Endothelial cell (in vitro differentiated cells): ENCODE measurements at regions not wholly inside any gene's neighbourhood (a gene's known extent, or its start where the extent isn't known, plus 50 kb on each side); places are given as distances from the start of the nearest gene placed in this dataset.

Experiments
- DNase-seq: peaks from one replicate; pipeline ENCODE4 v3.0.0; 2021; ENCODE audit warnings: low spot score
- H3K27ac Mint-ChIP-seq: one replicate; pipeline ENCODE4 v1.8.0; 2021; ENCODE audit warnings: mixed read lengths, inconsistent platforms; ENCODE audit not compliant: unreplicated experiment
- H3K27me3 Mint-ChIP-seq: one replicate; pipeline ENCODE4 v1.8.0; 2021; ENCODE audit warnings: mild to moderate bottlenecking, moderate library complexity, mixed read lengths, inconsistent platforms; ENCODE audit not compliant: unreplicated experiment
- H3K36me3 Mint-ChIP-seq: one replicate; pipeline ENCODE4 v1.8.0; 2021; ENCODE audit warnings: mild to moderate bottlenecking, low read depth, mixed read lengths, inconsistent platforms; ENCODE audit not compliant: unreplicated experiment
- H3K4me1 Mint-ChIP-seq: one replicate; pipeline ENCODE4 v1.8.0; 2021; ENCODE audit warnings: mild to moderate bottlenecking, mixed read lengths, inconsistent platforms; ENCODE audit not compliant: unreplicated experiment
- H3K4me3 Mint-ChIP-seq: one replicate; pipeline ENCODE4 v1.8.0; 2021; ENCODE audit warnings: mild to moderate bottlenecking, mixed read lengths, inconsistent platforms; ENCODE audit not compliant: unreplicated experiment
- H3K9me3 Mint-ChIP-seq: one replicate; pipeline ENCODE4 v1.8.0; 2021; ENCODE audit warnings: mixed read lengths, inconsistent platforms; ENCODE audit not compliant: unreplicated experiment
- CTCF ChIP-seq: fragments of 200-600 bp; sonication (generic); IDR thresholded peaks from one replicate; pipeline ENCODE4 v1.5.0; 2021; ENCODE audit warnings: antibody characterized with exemption; ENCODE audit not compliant: unreplicated experiment

DNA sequence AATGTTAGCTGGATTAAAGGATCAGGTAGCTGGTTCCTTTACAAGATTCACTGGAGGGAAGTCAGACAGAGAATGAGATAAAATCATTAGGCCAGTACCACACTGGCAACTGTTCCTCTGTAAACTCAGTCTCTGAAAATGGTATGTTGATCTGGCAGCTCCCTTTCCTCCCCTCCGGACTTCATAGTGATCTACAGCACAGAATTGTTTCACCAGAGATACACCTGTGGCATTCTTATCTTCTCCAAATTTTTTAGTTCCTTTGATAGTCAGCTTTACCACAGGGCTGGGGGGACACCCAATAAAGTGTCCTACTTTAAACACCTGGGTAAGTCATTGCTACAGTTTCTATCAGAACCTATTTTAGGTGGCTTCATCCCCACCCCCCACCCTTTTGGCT is 304.3 kb upstream of the KCNH8 start:
- no peaks in the 10 kb centered on the region for H3K27me3 Mint-ChIP-seq
- DNase-seq, result no peak
- H3K4me1 Mint-ChIP-seq, result no peaks in the 10 kb centered on the region
- H3K36me3 Mint-ChIP-seq, result no peaks in the 10 kb centered on the region
- H3K9me3 Mint-ChIP-seq, result no peaks in the 10 kb centered on the region
- no peak overlapping the region for H3K4me3 Mint-ChIP-seq
- no peak overlapping the region for H3K27ac Mint-ChIP-seq
- no peak for TF ChIP-seq CTCF

DNA sequence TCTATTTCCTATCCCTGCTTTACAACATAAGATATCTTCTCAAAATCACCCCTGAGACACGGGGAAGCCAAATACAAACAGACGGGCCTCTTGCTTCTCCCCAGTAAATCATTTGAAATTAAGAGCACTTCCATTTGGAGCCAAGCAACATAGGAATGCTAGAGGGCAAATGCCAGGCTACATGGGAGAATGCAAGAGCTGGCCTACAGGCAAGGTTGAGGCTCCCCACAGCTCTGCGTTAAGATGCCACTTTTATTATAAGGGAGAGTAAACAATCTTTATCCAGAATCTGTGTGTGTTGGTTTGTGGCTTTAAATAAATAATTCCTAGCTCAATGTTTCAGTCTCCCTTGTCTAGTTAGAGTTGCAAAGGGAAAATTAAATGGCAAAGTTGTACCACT is 305.1 kb upstream of the KCNH8 start:
- Mint-ChIP-seq H3K36me3 (no peaks in the 10 kb centered on the region), H3K4me1 (no peaks in the 10 kb centered on the region), H3K27ac (no peak overlapping the region), H3K4me3 (no peak overlapping the region), H3K27me3 (no peaks in the 10 kb centered on the region), H3K9me3 (no peaks in the 10 kb centered on the region)
- DNase-seq, result no peak
- TF ChIP-seq CTCF, result no peak

DNA sequence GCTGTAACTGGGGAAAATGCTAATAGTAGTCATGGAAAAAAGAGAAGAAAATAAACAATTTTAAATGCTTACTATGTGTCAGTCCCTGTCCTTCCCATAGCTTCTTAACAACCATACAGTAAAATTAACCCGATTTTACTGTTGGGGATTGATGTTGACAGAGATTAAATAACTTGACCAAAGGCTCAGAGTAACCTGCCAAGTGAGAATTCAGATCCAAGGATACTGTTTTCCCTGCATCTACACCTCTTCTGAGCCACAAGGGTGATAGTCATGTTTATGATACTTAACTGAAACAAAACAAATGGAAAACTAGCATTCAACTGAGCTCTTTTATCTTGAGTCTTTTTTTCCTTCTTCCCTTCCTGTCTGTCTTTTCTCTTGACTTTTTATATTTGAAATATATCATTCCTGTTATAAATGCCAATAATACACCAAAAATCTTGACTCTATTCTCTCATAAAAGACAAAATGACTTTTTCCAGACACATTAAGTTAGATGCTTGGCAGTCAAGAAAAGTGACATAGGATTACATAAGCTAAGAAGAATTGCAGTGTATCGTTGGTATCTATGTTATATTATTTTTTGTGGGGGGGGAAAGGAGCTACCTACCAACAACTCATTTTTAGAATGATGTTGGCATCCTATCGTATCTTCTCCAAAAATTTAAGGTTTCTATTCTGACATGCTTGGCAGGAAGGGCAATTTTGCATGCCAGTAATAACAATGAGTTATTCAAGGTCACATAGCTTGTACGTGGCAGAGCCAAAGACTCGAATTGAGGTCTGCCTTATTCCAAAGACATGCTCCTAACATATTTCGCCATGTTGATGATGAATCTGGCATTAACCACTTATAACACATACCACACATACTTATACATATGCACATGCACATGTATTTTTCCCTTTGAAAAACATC is 306.6 kb upstream of the KCNH8 start:
- Mint-ChIP-seq H3K4me1 (peaks cover 5% of the 10 kb centered on the region), H3K36me3 (no peaks in the 10 kb centered on the region), H3K9me3 (no peaks in the 10 kb centered on the region), H3K27ac (no peak overlapping the region), H3K27me3 (no peaks in the 10 kb centered on the region), H3K4me3 (no peak overlapping the region)
- TF ChIP-seq CTCF, result no peak
- no peak for DNase-seq

DNA sequence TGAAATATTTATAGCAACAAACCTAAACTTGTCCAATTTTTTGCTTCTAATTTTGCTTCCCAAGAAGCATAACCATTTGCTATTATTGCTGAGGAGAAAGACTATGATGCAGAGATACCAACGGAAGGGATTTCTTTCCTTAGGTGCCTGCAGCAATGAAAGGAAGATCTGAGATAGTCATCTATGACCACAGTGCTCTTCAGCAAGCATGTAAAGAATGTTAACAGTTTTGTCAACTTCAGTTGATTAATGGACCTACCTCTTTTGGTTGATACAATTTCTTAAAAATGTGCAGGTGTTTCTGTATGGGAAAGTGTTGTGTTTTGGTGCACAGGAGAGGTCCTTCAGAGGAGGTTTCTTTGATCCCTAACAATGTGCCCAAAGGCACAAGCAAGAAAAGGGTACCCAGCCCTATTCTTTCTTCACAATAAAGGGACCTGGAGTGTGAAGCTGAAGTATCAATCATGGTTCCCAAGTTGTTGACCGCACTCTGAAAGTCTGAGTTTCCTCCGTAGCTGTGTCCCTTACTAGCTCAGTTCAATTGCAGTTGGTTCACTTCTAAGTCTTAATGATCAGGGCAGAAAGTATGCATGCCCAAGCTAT is 307.7 kb upstream of the KCNH8 start:
- Mint-ChIP-seq H3K27ac (no peak overlapping the region), H3K9me3 (no peaks in the 10 kb centered on the region), H3K27me3 (no peaks in the 10 kb centered on the region), H3K4me1 (peaks cover 5% of the 10 kb centered on the region), H3K4me3 (no peak overlapping the region), H3K36me3 (no peaks in the 10 kb centered on the region)
- TF ChIP-seq CTCF, result no peak
- DNase-seq, result no peak

- no peaks in the 10 kb centered on the region for H3K36me3 Mint-ChIP-seq
- no peaks in the 10 kb centered on the region for H3K27me3 Mint-ChIP-seq
- no peak overlapping the region for H3K27ac Mint-ChIP-seq
- H3K9me3 Mint-ChIP-seq, result no peaks in the 10 kb centered on the region
- peaks cover 5% of the 10 kb centered on the region for H3K4me1 Mint-ChIP-seq
- no peak for DNase-seq
- H3K4me3 Mint-ChIP-seq, result no peak overlapping the region
- TF ChIP-seq CTCF, result no peak
Measured at GRCh38 chr3:18838758-18839157, 309.6 kb upstream of the KCNH8 start.
